Fibroblast of pulmonary artery (primary cell): ENCODE measurements at regions not wholly inside any gene's neighbourhood (a gene's known extent, or its start where the extent isn't known, plus 50 kb on each side); places are given as distances from the start of the nearest gene placed in this dataset.
A peak's percentile ranks its signal among the peaks of the same experiment; 100 is the strongest.

Experiments
- DNase-seq: peaks from one replicate; pipeline ENCODE4 v3.0.0-alpha.2; 2010; ENCODE audit warnings: low read depth
- H3K4me3 ChIP-seq: replicated peaks from 2 replicates; pipeline ENCODE4 v1.5.1; 2011; ENCODE audit warnings: low read depth, mild to moderate bottlenecking, control low read depth, low read length, moderate library complexity
- CTCF ChIP-seq: IDR thresholded peaks from 2 replicates; pipeline ENCODE4 v1.5.1; 2011; ENCODE audit warnings: mild to moderate bottlenecking, control low read depth, low read length, inconsistent platforms; ENCODE audit errors: missing control alignments

GRCh38 chr14:65164825-65165135, 62.5 kb upstream of the MAX start:
- no peak for TF ChIP-seq CTCF
- H3K4me3 ChIP-seq = no peak overlapping the region
- no peak for DNase-seq

GRCh38 chr14:65167072-65167645, 64.8 kb upstream of the MAX start:
- no peak overlapping the region for H3K4me3 ChIP-seq
- TF ChIP-seq CTCF = no peak
- no peak for DNase-seq

- no peak overlapping the region for H3K4me3 ChIP-seq
- DNase-seq = peak; percentile 78
- TF ChIP-seq CTCF = no peak
Measured at GRCh38 chr14:65168840-65169239, 66.5 kb upstream of the MAX start.

- peak; percentile 59 for DNase-seq
- no peak overlapping the region for H3K4me3 ChIP-seq
- no peak for TF ChIP-seq CTCF
Measured at GRCh38 chr14:65169351-65169750, 67.0 kb upstream of the MAX start.

- no peak for TF ChIP-seq CTCF
- H3K4me3 ChIP-seq = peak overlapping the region; percentile 47
Measured at GRCh38 chr14:65170318-65170717, 68.0 kb upstream of the MAX start.

GRCh38 chr14:65170768-65171507, 68.6 kb upstream of the MAX start:
- DNase-seq = peak; percentile 86
- H3K4me3 ChIP-seq = peak overlapping the region; percentile 47
- peak; percentile 52 for TF ChIP-seq CTCF

More at GRCh38 chr14:65170318-65170717, 68.0 kb upstream of the MAX start:
- no peak for DNase-seq
